ENCODE measurements at regions not wholly inside any gene's neighbourhood (a gene's known extent, or its start where the extent isn't known, plus 50 kb on each side); places are given as distances from the start of the nearest gene placed in this dataset.

DNA sequence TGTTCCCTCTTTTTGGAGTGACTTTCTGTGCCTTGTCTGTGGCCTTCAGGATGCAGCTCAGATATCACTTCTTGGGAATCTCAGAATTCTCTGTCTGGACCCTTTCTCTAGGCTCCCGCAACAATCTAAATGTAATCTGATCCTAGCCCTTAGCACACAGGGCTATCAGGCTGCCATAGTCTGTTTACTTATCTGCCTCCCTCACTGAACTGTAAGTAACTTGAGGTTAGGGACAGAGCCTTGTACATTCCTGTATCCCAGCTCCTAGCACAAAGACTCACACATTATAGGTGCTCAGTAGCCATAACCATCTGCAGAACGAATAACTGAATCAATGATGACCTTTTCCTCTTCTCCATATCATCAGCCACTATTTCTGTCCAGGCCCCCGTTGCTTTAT lies 69.5 kb downstream of the RTL9 start:
- 45 to 72% (median 60%) methylated on average over 3 of the region's 3 CpGs for WGBS, 5 donors
- Histone ChIP-seq H3K36me3 (no peaks in the 10 kb centered on the region), H3K4me3 (no peak overlapping the region), H3K4me1 (no peaks in the 10 kb centered on the region), H3K27me3 (peaks cover 0 to 9% (median 0%) of the 10 kb centered on the region in 3 donors), H3K9me3 (no peaks in the 10 kb centered on the region), H3K27ac (no peak overlapping the region)
- intact Hi-C loops (cut with DNase I; ENCODE audit: low total_unique reads), result no loop called here
- TF ChIP-seq, protein P1, sequence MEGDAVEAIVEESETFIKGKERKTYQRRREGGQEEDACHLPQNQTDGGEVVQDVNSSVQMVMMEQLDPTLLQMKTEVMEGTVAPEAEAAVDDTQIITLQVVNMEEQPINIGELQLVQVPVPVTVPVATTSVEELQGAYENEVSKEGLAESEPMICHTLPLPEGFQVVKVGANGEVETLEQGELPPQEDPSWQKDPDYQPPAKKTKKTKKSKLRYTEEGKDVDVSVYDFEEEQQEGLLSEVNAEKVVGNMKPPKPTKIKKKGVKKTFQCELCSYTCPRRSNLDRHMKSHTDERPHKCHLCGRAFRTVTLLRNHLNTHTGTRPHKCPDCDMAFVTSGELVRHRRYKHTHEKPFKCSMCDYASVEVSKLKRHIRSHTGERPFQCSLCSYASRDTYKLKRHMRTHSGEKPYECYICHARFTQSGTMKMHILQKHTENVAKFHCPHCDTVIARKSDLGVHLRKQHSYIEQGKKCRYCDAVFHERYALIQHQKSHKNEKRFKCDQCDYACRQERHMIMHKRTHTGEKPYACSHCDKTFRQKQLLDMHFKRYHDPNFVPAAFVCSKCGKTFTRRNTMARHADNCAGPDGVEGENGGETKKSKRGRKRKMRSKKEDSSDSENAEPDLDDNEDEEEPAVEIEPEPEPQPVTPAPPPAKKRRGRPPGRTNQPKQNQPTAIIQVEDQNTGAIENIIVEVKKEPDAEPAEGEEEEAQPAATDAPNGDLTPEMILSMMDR (IDR thresholded peaks at IDR 0.05), result no peak
- no peak for TF ChIP-seq POLR2AphosphoS5 (IDR thresholded peaks at IDR 0.05)
- TF ChIP-seq EP300 (IDR thresholded peaks at IDR 0.05), result no peak
- no peak for TF ChIP-seq POLR2A (IDR thresholded peaks at IDR 0.05)
- DNase-seq, result no peak

DNA sequence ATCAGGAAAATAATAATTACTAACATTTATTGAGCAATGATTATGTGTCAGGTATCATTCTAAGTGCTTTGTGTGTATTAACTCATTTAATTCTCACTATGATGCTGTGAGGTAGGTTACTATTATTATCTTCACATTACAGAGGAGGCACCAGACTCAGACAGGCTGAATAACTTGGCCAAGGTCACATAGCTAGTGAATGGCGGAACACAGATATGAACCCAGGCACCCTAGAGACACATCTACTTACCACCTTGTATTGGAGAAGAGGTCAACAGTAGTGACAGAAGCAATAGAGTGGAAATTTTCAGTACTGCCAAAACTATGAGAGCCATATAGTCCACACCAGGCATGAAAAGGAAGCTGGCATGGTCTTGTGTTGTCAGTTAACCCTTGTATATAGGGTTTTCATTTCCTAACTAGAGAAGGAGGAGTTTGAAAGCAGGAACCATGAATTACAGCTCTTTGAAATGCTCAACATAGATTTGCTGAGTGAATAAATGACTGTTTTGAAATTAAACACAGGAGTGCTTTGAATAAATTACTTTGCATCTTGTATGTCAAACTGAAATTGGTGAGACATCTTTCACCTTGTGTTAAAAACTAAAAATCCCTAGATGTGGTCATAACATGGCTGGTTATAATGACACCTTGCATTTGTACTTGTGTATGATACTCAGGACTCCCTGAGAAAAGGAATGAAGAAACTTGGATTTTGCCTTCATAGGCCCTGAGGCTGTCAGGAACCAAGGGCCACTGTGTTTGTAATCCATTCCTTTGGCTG lies 71.8 kb downstream of the RTL9 start:
- H3K27ac ChIP-seq, result no peak overlapping the region
- no peaks in the 10 kb centered on the region for H3K36me3 ChIP-seq
- no peaks in the 10 kb centered on the region for H3K4me1 ChIP-seq
- no peak for DNase-seq
- H3K9me3 ChIP-seq, result no peaks in the 10 kb centered on the region
- intact Hi-C loops (cut with DNase I; ENCODE audit: low total_unique reads), result no loop called here
- H3K27me3 ChIP-seq, result peaks cover 0 to 9% (median 0%) of the 10 kb centered on the region in 3 donors
- TF ChIP-seq, protein P1 (IDR thresholded peaks at IDR 0.05), result no peak
- TF ChIP-seq EP300 (IDR thresholded peaks at IDR 0.05), result no peak
- no peak for TF ChIP-seq POLR2A (IDR thresholded peaks at IDR 0.05)
- TF ChIP-seq POLR2AphosphoS5 (IDR thresholded peaks at IDR 0.05), result no peak
- H3K4me3 ChIP-seq, result no peak overlapping the region
- 91 to 100% (median 97%) methylated on average over 1 of the region's 1 CpG for WGBS, 5 donors

DNA sequence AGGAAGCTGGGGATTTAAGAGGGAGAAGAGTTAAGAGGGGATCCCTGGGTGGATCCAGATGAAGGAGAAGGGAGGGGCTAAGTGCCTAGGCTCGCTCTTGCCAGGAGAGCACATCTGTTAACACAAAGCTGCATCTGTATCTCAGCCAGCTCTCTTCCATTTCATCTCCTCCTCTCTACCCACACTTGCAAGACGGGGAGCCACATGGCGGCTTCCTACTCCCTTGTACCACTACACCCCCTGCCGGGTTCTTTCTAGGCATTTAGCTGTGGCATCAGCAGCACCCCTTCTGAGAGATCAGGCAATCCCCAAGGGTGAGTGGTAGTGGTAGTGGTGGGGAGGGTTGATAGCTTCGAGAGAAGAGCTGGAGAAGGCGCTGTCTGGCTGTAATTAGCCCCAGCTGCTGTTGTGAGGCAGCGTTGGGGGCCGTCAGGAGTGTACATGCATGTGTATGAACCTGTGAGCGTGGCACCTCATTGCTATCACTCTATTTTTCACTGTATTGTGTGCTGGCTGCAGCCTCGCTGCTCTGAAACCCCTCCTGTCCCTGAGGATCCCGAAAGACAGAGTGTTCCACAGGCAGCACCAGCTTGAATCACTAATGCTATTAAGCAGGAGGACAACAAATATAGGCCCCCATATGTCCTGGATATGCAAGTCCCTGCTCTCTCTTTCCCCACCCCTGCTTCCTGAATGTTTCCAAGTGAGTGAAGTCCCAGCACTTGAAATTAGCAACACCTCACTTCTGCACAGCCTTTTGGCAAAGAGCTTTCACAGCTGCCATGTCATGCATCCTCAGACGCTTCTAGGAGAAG lies 73.7 kb downstream of the RTL9 start:
- Histone ChIP-seq H3K27ac (no peak overlapping the region), H3K9me3 (no peaks in the 10 kb centered on the region), H3K4me3 (no peak overlapping the region), H3K36me3 (no peaks in the 10 kb centered on the region), H3K27me3 (peaks cover 0 to 9% (median 0%) of the 10 kb centered on the region in 3 donors), H3K4me1 (no peaks in the 10 kb centered on the region)
- TF ChIP-seq POLR2AphosphoS5 (IDR thresholded peaks at IDR 0.05) (no peak), EP300 (IDR thresholded peaks at IDR 0.05) (no peak), POLR2A (IDR thresholded peaks at IDR 0.05) (no peak)
- TF ChIP-seq, protein P1 (IDR thresholded peaks at IDR 0.05), result no peak
- intact Hi-C loops (cut with DNase I; ENCODE audit: low total_unique reads), result no loop called here
- WGBS, 5 donors, result 66 to 80% (median 72%) methylated on average over 5 to 12 of the region's 12 CpGs
- DNase-seq, result no peak

DNA sequence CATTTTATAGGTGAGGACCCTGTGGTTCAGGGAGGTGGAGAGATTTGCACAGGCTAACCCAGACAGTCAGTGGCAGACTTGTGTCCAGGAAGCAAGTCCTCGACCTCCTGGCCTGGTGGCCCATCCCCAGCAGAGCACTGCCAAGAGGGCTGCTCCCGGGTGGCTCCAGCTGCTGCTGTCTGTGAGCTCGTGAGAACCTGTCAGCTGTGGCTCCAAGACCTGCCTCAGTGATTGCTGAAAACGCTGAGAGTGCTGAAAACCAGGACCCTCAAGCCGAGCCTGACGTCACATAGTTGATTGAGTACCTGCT lies 74.2 kb downstream of the RTL9 start:
- no peaks in the 10 kb centered on the region for H3K9me3 ChIP-seq
- TF ChIP-seq POLR2A (IDR thresholded peaks at IDR 0.05), result no peak
- TF ChIP-seq, protein P1 (IDR thresholded peaks at IDR 0.05), result no peak
- no peak for TF ChIP-seq EP300 (IDR thresholded peaks at IDR 0.05)
- TF ChIP-seq POLR2AphosphoS5 (IDR thresholded peaks at IDR 0.05), result no peak
- intact Hi-C loops (cut with DNase I; ENCODE audit: low total_unique reads), result no loop called here
- no peak overlapping the region for H3K4me3 ChIP-seq
- H3K27ac ChIP-seq, result no peak overlapping the region
- no peaks in the 10 kb centered on the region for H3K36me3 ChIP-seq
- peaks cover 0 to 9% (median 0%) of the 10 kb centered on the region in 3 donors for H3K27me3 ChIP-seq
- WGBS, 5 donors, result 49 to 71% (median 53%) methylated on average over 3 to 6 of the region's 6 CpGs
- H3K4me1 ChIP-seq, result no peaks in the 10 kb centered on the region
- DNase-seq, result peak in 1 of 2 donors; percentile 26
